ENCODE measurements at regions not wholly inside any gene's neighbourhood (a gene's known extent, or its start where the extent isn't known, plus 50 kb on each side); places are given as distances from the start of the nearest gene placed in this dataset.

DNA sequence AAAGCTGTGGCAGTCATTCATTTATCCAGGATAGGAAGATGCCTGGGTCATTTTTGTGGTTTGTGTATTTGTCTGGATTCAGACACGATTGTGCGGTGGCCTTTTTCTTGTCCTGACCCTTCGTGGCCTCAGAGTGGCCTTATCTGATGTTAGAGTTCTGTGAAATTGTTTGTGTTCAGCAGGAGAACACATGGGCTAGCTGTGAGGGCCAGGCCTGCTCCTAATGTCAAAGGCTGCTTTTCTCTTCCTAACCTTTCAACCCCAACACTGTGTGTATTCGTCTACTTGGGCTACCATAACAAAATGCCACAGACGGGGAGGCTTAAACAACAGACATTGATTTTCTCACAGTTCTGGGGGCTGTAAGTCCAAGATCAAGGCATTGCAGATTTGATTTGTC lies 321.8 kb downstream of the CD83 start:
- no peak overlapping the region for H3K9ac ChIP-seq (ENCODE audit: low read length)
- H3K4me2 ChIP-seq (ENCODE audit: low read length), result no peak overlapping the region
- TF ChIP-seq, protein P1, sequence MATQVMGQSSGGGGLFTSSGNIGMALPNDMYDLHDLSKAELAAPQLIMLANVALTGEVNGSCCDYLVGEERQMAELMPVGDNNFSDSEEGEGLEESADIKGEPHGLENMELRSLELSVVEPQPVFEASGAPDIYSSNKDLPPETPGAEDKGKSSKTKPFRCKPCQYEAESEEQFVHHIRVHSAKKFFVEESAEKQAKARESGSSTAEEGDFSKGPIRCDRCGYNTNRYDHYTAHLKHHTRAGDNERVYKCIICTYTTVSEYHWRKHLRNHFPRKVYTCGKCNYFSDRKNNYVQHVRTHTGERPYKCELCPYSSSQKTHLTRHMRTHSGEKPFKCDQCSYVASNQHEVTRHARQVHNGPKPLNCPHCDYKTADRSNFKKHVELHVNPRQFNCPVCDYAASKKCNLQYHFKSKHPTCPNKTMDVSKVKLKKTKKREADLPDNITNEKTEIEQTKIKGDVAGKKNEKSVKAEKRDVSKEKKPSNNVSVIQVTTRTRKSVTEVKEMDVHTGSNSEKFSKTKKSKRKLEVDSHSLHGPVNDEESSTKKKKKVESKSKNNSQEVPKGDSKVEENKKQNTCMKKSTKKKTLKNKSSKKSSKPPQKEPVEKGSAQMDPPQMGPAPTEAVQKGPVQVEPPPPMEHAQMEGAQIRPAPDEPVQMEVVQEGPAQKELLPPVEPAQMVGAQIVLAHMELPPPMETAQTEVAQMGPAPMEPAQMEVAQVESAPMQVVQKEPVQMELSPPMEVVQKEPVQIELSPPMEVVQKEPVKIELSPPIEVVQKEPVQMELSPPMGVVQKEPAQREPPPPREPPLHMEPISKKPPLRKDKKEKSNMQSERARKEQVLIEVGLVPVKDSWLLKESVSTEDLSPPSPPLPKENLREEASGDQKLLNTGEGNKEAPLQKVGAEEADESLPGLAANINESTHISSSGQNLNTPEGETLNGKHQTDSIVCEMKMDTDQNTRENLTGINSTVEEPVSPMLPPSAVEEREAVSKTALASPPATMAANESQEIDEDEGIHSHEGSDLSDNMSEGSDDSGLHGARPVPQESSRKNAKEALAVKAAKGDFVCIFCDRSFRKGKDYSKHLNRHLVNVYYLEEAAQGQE (IDR thresholded peaks at IDR 0.05; ENCODE audit: borderline replicate concordance), result no peak
- TF ChIP-seq POLR2AphosphoS5 (IDR thresholded peaks at IDR 0.05) (no peak), SMC3 (conservative IDR thresholded peaks at IDR 0.05; ENCODE audit: poor library complexity) (no peak), TAF1 (IDR thresholded peaks at IDR 0.05; ENCODE audit: low read depth) (no peak), MXI1 (conservative IDR thresholded peaks at IDR 0.05; ENCODE audit: poor library complexity, severe bottlenecking) (no peak), EZH2 (IDR thresholded peaks at IDR 0.05; ENCODE audit: borderline replicate concordance, insufficient read depth, low read length, poor library complexity, severe bottlenecking) (no peak), RAD21 (conservative IDR thresholded peaks at IDR 0.05) (no peak), EP300 (conservative IDR thresholded peaks at IDR 0.05; ENCODE audit: poor library complexity, severe bottlenecking) (no peak)
- TF ChIP-seq, protein P2, sequence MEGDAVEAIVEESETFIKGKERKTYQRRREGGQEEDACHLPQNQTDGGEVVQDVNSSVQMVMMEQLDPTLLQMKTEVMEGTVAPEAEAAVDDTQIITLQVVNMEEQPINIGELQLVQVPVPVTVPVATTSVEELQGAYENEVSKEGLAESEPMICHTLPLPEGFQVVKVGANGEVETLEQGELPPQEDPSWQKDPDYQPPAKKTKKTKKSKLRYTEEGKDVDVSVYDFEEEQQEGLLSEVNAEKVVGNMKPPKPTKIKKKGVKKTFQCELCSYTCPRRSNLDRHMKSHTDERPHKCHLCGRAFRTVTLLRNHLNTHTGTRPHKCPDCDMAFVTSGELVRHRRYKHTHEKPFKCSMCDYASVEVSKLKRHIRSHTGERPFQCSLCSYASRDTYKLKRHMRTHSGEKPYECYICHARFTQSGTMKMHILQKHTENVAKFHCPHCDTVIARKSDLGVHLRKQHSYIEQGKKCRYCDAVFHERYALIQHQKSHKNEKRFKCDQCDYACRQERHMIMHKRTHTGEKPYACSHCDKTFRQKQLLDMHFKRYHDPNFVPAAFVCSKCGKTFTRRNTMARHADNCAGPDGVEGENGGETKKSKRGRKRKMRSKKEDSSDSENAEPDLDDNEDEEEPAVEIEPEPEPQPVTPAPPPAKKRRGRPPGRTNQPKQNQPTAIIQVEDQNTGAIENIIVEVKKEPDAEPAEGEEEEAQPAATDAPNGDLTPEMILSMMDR (IDR thresholded peaks at IDR 0.05; ENCODE audit: poor library complexity, severe bottlenecking), result no peak
- H3K9me3 ChIP-seq (ENCODE audit: low read length), result no peaks in the 10 kb centered on the region
- H3K4me3 ChIP-seq (ENCODE audit: low read length), result no peak overlapping the region
- no peak overlapping the region for H2AFZ ChIP-seq (ENCODE audit: low read depth, low read length)
- H3K36me3 ChIP-seq (ENCODE audit: insufficient read depth, low read length), result no peaks in the 10 kb centered on the region
- peaks cover 28% of the 10 kb centered on the region for H3K27me3 ChIP-seq (ENCODE audit: insufficient read depth, low read depth, low read length)
- no peaks in the 10 kb centered on the region for H3K9me2 ChIP-seq (ENCODE audit: insufficient read depth, low read length)
- no peaks in the 10 kb centered on the region for H3K79me2 ChIP-seq (replicated peaks; ENCODE audit: insufficient read depth, low read length)
- no peak overlapping the region for H3K27ac ChIP-seq (ENCODE audit: low read length)
- no peaks in the 10 kb centered on the region for H3F3A ChIP-seq (ENCODE audit: insufficient read depth, low read length, poor library complexity, severe bottlenecking)
- H4K20me1 ChIP-seq (ENCODE audit: insufficient read depth), result no peaks in the 10 kb centered on the region

DNA sequence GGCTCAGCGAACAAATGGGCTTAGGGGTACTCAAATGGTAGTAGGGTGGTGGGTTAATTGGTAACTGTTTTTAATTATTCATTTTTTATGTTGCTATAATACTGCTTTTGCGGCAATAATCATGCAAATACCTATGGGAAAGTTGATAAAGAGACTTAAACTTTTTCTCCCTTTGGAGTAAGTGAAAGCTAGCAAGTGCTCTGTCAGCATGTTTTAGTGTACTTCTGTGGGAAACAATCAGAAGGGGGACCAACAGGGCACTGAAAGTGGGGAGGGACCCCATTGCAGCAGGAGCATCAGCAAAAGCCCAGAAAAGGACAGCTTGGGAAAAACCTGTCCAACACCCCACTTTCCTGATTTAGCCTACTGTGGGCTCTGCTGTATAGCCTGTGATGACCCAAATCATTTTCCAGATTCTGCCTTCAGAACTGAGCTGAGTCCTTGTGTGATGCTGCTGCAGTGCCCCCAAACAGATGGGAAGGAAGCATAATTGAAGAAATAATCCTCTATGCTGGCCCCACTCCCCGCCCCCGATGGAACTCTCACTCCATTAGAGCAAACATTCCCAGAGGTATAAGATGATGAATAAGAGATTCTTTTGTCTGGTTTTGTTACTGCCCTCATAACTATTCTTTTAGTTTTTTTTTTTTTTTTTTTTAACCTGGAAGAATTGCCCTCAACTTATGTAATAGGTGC lies 322.8 kb downstream of the CD83 start:
- Histone ChIP-seq H3K27me3 (ENCODE audit: insufficient read depth, low read depth, low read length) (peaks cover 32% of the 10 kb centered on the region), H3K9me2 (ENCODE audit: insufficient read depth, low read length) (no peaks in the 10 kb centered on the region), H3K9ac (ENCODE audit: low read length) (no peak overlapping the region), H2AFZ (ENCODE audit: low read depth, low read length) (no peak overlapping the region), H3K4me3 (ENCODE audit: low read length) (no peak overlapping the region), H4K20me1 (ENCODE audit: insufficient read depth) (no peaks in the 10 kb centered on the region), H3K4me2 (ENCODE audit: low read length) (no peak overlapping the region), H3F3A (ENCODE audit: insufficient read depth, low read length, poor library complexity, severe bottlenecking) (no peaks in the 10 kb centered on the region), H3K9me3 (ENCODE audit: low read length) (no peaks in the 10 kb centered on the region), H3K27ac (ENCODE audit: low read length) (no peak overlapping the region), H3K79me2 (replicated peaks; ENCODE audit: insufficient read depth, low read length) (no peaks in the 10 kb centered on the region), H3K36me3 (ENCODE audit: insufficient read depth, low read length) (no peaks in the 10 kb centered on the region)
- TF ChIP-seq, protein P1 (IDR thresholded peaks at IDR 0.05; ENCODE audit: borderline replicate concordance), result no peak
- TF ChIP-seq EP300 (conservative IDR thresholded peaks at IDR 0.05; ENCODE audit: poor library complexity, severe bottlenecking) (no peak), SMC3 (conservative IDR thresholded peaks at IDR 0.05; ENCODE audit: poor library complexity) (no peak), RAD21 (conservative IDR thresholded peaks at IDR 0.05) (no peak)
